H1 (cell line): ENCODE measurements at regions not wholly inside any gene's neighbourhood (a gene's known extent, or its start where the extent isn't known, plus 50 kb on each side); places are given as distances from the start of the nearest gene placed in this dataset.

Source experiments
- CTCF ChIA-PET: fragments of 300-600 bp; sonication (Branson Sonifier 250); formaldehyde crosslinking; loops from one replicate; lab custom pipeline; 2021; ENCODE audit not compliant: partially characterized antibody; lab: Charles Lee
- POLR2A ChIA-PET: fragments of 300-600 bp; sonication (Branson Sonifier 250); formaldehyde crosslinking; loops from one replicate; lab custom pipeline; 2021; ENCODE audit warnings: inconsistent platforms; ENCODE audit not compliant: partially characterized antibody; lab: Charles Lee
- DNase-seq, 2 experiments: peaks; one replicate each; pipeline versions ENCODE4 v3.0.0 to v3.0.0-alpha.2; 2010 to 2022; ENCODE audit warnings: low spot score in 2 of 2, low read depth in 1 of 2, mixed read lengths in 1 of 2
- FAIRE-seq: peaks from 2 replicates; lab custom pipeline; 2011; peaks lifted over from hg19 to GRCh38; lab: Jason Lieb, UNC
- H2AFZ ChIP-seq: 2 replicates; pipeline ENCODE4 v1.8.1; 2012; ENCODE audit warnings: low read length, inconsistent platforms
- H2AK5ac ChIP-seq: 2 replicates; pipeline ENCODE4 v1.6.1; 2013; ENCODE audit warnings: low read depth, low read length
- H2BK120ac ChIP-seq: replicated peaks from 2 replicates; pipeline ENCODE3; 2013; ENCODE audit warnings: low read depth, low read length, inconsistent platforms
- H2BK12ac ChIP-seq: 2 replicates; pipeline ENCODE4 v1.6.1; 2013; ENCODE audit warnings: low read depth, low read length
- H2BK15ac ChIP-seq: 2 replicates; pipeline ENCODE4 v1.6.1; 2013; ENCODE audit warnings: low read length
- H2BK20ac ChIP-seq: 2 replicates; pipeline ENCODE4 v1.6.1; 2013; ENCODE audit warnings: low read length
- H2BK5ac ChIP-seq: 2 replicates; pipeline ENCODE4 v1.6.1; 2013; ENCODE audit warnings: low read depth, low read length
- H3K14ac ChIP-seq: 2 replicates; pipeline ENCODE4 v1.6.1; 2013; ENCODE audit warnings: inconsistent platforms; ENCODE audit not compliant: insufficient read length
- H3K18ac ChIP-seq: 2 replicates; pipeline ENCODE4 v1.6.1; 2013; ENCODE audit warnings: low read length; ENCODE audit errors: extremely low read depth
- H3K23ac ChIP-seq: 2 replicates; pipeline ENCODE4 v1.6.1; 2013; ENCODE audit warnings: inconsistent platforms; ENCODE audit not compliant: insufficient read length
- H3K23me2 ChIP-seq: 2 replicates; pipeline ENCODE4 v1.6.1; 2013; ENCODE audit warnings: low read depth, low read length
- H3K27ac ChIP-seq: 2 replicates; pipeline ENCODE4 v1.6.1; 2011; ENCODE audit warnings: low read depth, low read length, inconsistent platforms
- H3K27me3 ChIP-seq, 4 experiments: replicated peaks in 1 of 4; 1 replicate in 1 of 4; 2 replicates in 3 of 4; pipeline versions ENCODE4 v1.6.1 to v1.8.1; 2011 to 2013; ENCODE audit warnings: low read length in 3 of 4, mild to moderate bottlenecking in 3 of 4, inconsistent platforms in 2 of 4, mixed read lengths in 2 of 4, moderate library complexity in 1 of 4; ENCODE audit not compliant: control insufficient read depth in 3 of 4, insufficient read depth in 3 of 4; ENCODE audit errors: extremely low read depth in 1 of 4
- H3K36me3 ChIP-seq, 4 experiments: 2 replicates each; pipeline versions ENCODE4 v1.6.1 to v1.8.1; 2011 to 2013; ENCODE audit warnings: mild to moderate bottlenecking in 4 of 4, low read length in 3 of 4, moderate library complexity in 2 of 4, control low read depth in 1 of 4, inconsistent platforms in 1 of 4; ENCODE audit not compliant: insufficient read depth in 4 of 4, control insufficient read depth in 2 of 4
- H3K4ac ChIP-seq: replicated peaks from 2 replicates; pipeline ENCODE3; 2013; ENCODE audit warnings: low read length, low read depth, mixed read lengths, inconsistent platforms; ENCODE audit not compliant: insufficient read length
- H3K4me1 ChIP-seq, 4 experiments: replicated peaks in 1 of 4; 1 replicate in 1 of 4; 2 replicates in 3 of 4; pipeline versions ENCODE4 v1.6.1 to v1.8.1; 2011 to 2013; ENCODE audit warnings: low read length in 3 of 4, inconsistent platforms in 2 of 4, mixed read lengths in 1 of 4; ENCODE audit not compliant: insufficient read depth in 4 of 4, control insufficient read depth in 3 of 4
- H3K4me2 ChIP-seq, 2 experiments: 2 replicates each; pipeline versions ENCODE4 v1.6.1 to v1.8.1; 2011 to 2013; ENCODE audit warnings: low read depth in 2 of 2, low read length in 2 of 2, control low read depth in 1 of 2, inconsistent platforms in 1 of 2, mild to moderate bottlenecking in 1 of 2; ENCODE audit not compliant: insufficient read depth in 1 of 2
- H3K4me3 ChIP-seq, 4 experiments: fragments of 200-600, 300-600 bp in 1 of 4; sonication (generic), shearing (Covaris generic), sonication (Bioruptor Twin) in 1 of 4; 2 replicates each; pipeline versions ENCODE4 v1.5.1 to v1.8.1; 2011 to 2016; ENCODE audit warnings: low read length in 4 of 4, low read depth in 3 of 4, control low read depth in 2 of 4, inconsistent platforms in 2 of 4, mild to moderate bottlenecking in 2 of 4, mixed read lengths in 1 of 4, moderate library complexity in 1 of 4; ENCODE audit not compliant: insufficient read depth in 2 of 4; ENCODE audit errors: extremely low read depth in 1 of 4
- H3K56ac ChIP-seq: replicated peaks from 2 replicates; pipeline ENCODE3; 2013; ENCODE audit warnings: low read depth, mild to moderate bottlenecking, mixed read lengths, low read length, inconsistent platforms; ENCODE audit not compliant: insufficient read length
- H3K79me1 ChIP-seq: 2 replicates; pipeline ENCODE4 v1.6.1; 2013; ENCODE audit warnings: low read depth, low read length, control low read depth
- H3K79me2 ChIP-seq, 2 experiments: 2 replicates each; pipeline versions ENCODE4 v1.6.1 to v1.8.1; 2012 to 2013; ENCODE audit warnings: low read length in 2 of 2, mild to moderate bottlenecking in 2 of 2, inconsistent platforms in 1 of 2; ENCODE audit not compliant: insufficient read depth in 2 of 2, control insufficient read depth in 1 of 2
- H3K9ac ChIP-seq, 4 experiments: replicated peaks in 1 of 4; 1 replicate in 1 of 4; 2 replicates in 3 of 4; pipeline versions ENCODE4 v1.6.1 to v1.8.1; 2011 to 2013; ENCODE audit warnings: low read depth in 3 of 4, low read length in 3 of 4, control low read depth in 2 of 4, mild to moderate bottlenecking in 2 of 4, moderate library complexity in 2 of 4, inconsistent platforms in 1 of 4; ENCODE audit errors: extremely low read depth in 1 of 4
- H3K9me3 ChIP-seq, 2 experiments: 2 replicates each; pipeline versions ENCODE4 v1.6.1 to v1.8.1; 2012 to 2013; ENCODE audit warnings: mild to moderate bottlenecking in 2 of 2, moderate library complexity in 2 of 2, control low read depth in 1 of 2, inconsistent platforms in 1 of 2, low read depth in 1 of 2, low read length in 1 of 2, mixed read lengths in 1 of 2; ENCODE audit not compliant: insufficient read depth in 2 of 2
- H4K20me1 ChIP-seq, 2 experiments: replicated peaks in 1 of 2; 2 replicates each; pipeline versions ENCODE3 to v1.8.1; 2011 to 2013; ENCODE audit warnings: inconsistent platforms in 2 of 2, low read length in 2 of 2, mild to moderate bottlenecking in 1 of 2; ENCODE audit not compliant: insufficient read depth in 2 of 2, control insufficient read depth in 1 of 2
- H4K5ac ChIP-seq: 2 replicates; pipeline ENCODE4 v1.6.1; 2013; ENCODE audit warnings: low read length, low read depth, mixed read lengths, inconsistent platforms; ENCODE audit not compliant: insufficient read length
- H4K8ac ChIP-seq: 2 replicates; pipeline ENCODE4 v1.8.0; 2013; ENCODE audit warnings: mild to moderate bottlenecking, moderate library complexity, low read length, inconsistent platforms; ENCODE audit not compliant: insufficient read depth; ENCODE audit errors: extremely low read depth
- H4K91ac ChIP-seq: replicated peaks from 2 replicates; pipeline ENCODE3; 2013; ENCODE audit warnings: low read length, mixed read lengths, inconsistent platforms; ENCODE audit not compliant: insufficient read length
- KDM1A ChIP-seq: fragments of 200-600, 300-600 bp; sonication (generic); IDR thresholded peaks from 2 replicates; pipeline ENCODE4 v1.7.1; 2016; ENCODE audit warnings: mild to moderate bottlenecking, low read length, borderline replicate concordance
- RBBP5 ChIP-seq: IDR thresholded peaks from 2 replicates; pipeline ENCODE4 v1.7.1; 2012; ENCODE audit warnings: low read depth, mild to moderate bottlenecking, inconsistent platforms, low read length, moderate library complexity, borderline replicate concordance
- TEAD4 ChIP-seq: IDR thresholded peaks from 2 replicates; pipeline ENCODE4 v1.6.1; 2012; ENCODE audit warnings: low read depth, low read length, inconsistent platforms, mixed read lengths
- WGBS, 2 experiments: shearing (Covaris generic) in 1 of 2; methylation state at CpG; one replicate each; pipeline versions ENCODE4 v1.1.6 to v1.1.7; 2013 to 2015; ENCODE audit warnings: low lambda C conversion rate in 2 of 2, mixed read lengths in 2 of 2, inconsistent platforms in 1 of 2, low coverage in 1 of 2, missing lambda C conversion rate in 1 of 2; ENCODE audit not compliant: insufficient replicate concordance in 2 of 2, insufficient coverage in 1 of 2, insufficient read length in 1 of 2; ENCODE audit errors: extremely low coverage in 1 of 2, missing lambda C conversion rate in 1 of 2; 5-methylcytosine and 5-hydroxymethylcytosine counted together

- Histone ChIP-seq H3K18ac (no peak overlapping the region), H2BK12ac (no peak overlapping the region), H3K4me2 (no peak overlapping the region), H3K4me3 (no peak overlapping the region), H3K9me3 (no peaks in the 10 kb centered on the region), H3K4ac (no peak overlapping the region), H4K91ac (no peak overlapping the region), H3K4me1 (no peaks in the 10 kb centered on the region), H2BK120ac (no peak overlapping the region), H3K79me2 (no peaks in the 10 kb centered on the region), H3K27me3 (no peaks in the 10 kb centered on the region), H3K23ac (no peak overlapping the region), H3K56ac (no peak overlapping the region), H2BK5ac (no peak overlapping the region), H3K36me3 (no peaks in the 10 kb centered on the region), H3K14ac (no peak overlapping the region), H4K5ac (no peak overlapping the region), H3K9ac (no peak overlapping the region), H3K79me1 (no peaks in the 10 kb centered on the region), H3K23me2 (no peaks in the 10 kb centered on the region), H2AFZ (no peak overlapping the region), H2BK20ac (no peak overlapping the region), H2BK15ac (no peak overlapping the region), H4K20me1 (no peaks in the 10 kb centered on the region), H4K8ac (no peak overlapping the region), H3K27ac (no peak overlapping the region), H2AK5ac (no peak overlapping the region)
- 91% methylated on average over 3 of the region's 3 CpGs; no CpG with 5 or more reads in 1 of the 2 experiments for WGBS, 2 experiments
- POLR2A ChIA-PET = no interaction called here
- no peak for DNase-seq
- CTCF ChIA-PET = interaction anchor here (0.5 to 1.0 kb wide), 3 partner anchors 16 to 670 kb away, joined by 3 read pairs; no protein-coding TSS in a partner anchor
- FAIRE-seq = no peak
- no peak for TF ChIP-seq KDM1A
- TF ChIP-seq TEAD4 = no peak
- TF ChIP-seq RBBP5 = no peak
These were observed 220.1 kb downstream of the BCAT1 start for GRCh38 chr12:24728826-24729225.
